IMR-90 (cell line): ENCODE measurements at regions not wholly inside any gene's neighbourhood (a gene's known extent, or its start where the extent isn't known, plus 50 kb on each side); places are given as distances from the start of the nearest gene placed in this dataset.

Source experiments
- BHLHE40 ChIP-seq: fragments of 150-350 bp; IDR thresholded peaks from 2 replicates; pipeline ENCODE4 v1.6.1; 2016; ENCODE audit warnings: mild to moderate bottlenecking, low read depth, low read length
- CEBPB ChIP-seq: IDR thresholded peaks from 2 replicates; pipeline ENCODE4 v1.6.1; 2012; ENCODE audit warnings: low read depth, low read length, improper control_type of control experiment
- MXI1 ChIP-seq: IDR thresholded peaks from 2 replicates; pipeline ENCODE4 v1.6.1; 2012; ENCODE audit warnings: low read depth, mild to moderate bottlenecking, low read length, moderate library complexity, borderline replicate concordance
- NFE2L2 ChIP-seq: fragments of 150-350 bp; IDR thresholded peaks from 2 replicates; pipeline ENCODE4 v1.6.1; 2016; ENCODE audit warnings: low read depth, mild to moderate bottlenecking, low read length
- POLR2A ChIP-seq: IDR thresholded peaks from 2 replicates; pipeline ENCODE4 v1.6.1; 2012; ENCODE audit warnings: mild to moderate bottlenecking, low read depth, low read length
- RAD21 ChIP-seq: IDR thresholded peaks from 2 replicates; pipeline ENCODE4 v1.6.1; 2012; ENCODE audit warnings: low read length, improper control_type of control experiment
- RCOR1 ChIP-seq: IDR thresholded peaks from 2 replicates; pipeline ENCODE4 v1.6.1; 2012; ENCODE audit warnings: mild to moderate bottlenecking, low read length, improper control_type of control experiment; ENCODE audit not compliant: insufficient replicate concordance
- RFX5 ChIP-seq: IDR thresholded peaks from 2 replicates; pipeline ENCODE4 v1.8.0; 2012; ENCODE audit warnings: low read depth, mild to moderate bottlenecking, low read length, moderate library complexity
- TF ChIP-seq, protein P1 (sequence below): conservative IDR thresholded peaks from 2 replicates; pipeline ENCODE4 v1.5.1; 2012; ENCODE audit warnings: mild to moderate bottlenecking, low read depth, low read length, improper control_type of control experiment
- TF ChIP-seq, protein P2 (sequence below): fragments of 150-350 bp; IDR thresholded peaks from 2 replicates; pipeline ENCODE4 v1.6.1; 2017; ENCODE audit warnings: mild to moderate bottlenecking, antibody characterized with exemption, low read length, low read depth
- TF ChIP-seq, protein P3 (sequence below): fragments of 150-350 bp; IDR thresholded peaks from 2 replicates; pipeline ENCODE4 v1.6.1; 2016; ENCODE audit warnings: low read depth, mild to moderate bottlenecking, low read length, moderate library complexity, borderline replicate concordance

DNA sequence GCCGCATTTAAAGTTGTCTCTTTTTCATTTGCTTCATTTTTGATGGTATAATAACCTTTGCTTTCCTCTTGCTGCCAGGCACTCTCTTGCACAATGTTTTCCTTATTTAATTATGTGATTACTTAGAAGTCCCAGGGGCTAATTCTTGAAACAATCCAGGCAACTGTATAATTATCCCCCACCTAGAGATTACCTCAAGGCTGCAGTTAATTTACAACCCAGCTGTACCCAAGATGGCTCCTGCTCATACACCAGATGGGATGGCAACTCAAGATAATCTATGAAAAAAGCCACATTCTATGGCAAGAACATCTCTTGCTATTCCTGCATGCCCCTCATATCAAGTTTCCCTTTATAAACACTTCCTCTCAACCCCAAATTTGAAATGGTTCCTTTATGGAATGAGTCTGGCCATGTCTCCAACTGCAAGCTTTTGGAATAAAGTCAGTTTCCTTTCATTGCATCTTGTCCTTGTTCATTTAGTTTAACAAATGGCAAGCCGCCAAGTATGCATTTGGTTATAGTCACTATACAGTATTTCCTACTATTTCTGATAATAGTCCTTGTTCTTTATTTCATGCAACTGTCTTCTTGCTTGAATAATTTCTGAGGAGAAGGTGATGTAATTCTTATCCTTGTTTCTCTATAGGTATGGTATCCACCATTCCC, 1042.6 kb downstream of the PLA2G4A start:
- TF ChIP-seq, protein P1, sequence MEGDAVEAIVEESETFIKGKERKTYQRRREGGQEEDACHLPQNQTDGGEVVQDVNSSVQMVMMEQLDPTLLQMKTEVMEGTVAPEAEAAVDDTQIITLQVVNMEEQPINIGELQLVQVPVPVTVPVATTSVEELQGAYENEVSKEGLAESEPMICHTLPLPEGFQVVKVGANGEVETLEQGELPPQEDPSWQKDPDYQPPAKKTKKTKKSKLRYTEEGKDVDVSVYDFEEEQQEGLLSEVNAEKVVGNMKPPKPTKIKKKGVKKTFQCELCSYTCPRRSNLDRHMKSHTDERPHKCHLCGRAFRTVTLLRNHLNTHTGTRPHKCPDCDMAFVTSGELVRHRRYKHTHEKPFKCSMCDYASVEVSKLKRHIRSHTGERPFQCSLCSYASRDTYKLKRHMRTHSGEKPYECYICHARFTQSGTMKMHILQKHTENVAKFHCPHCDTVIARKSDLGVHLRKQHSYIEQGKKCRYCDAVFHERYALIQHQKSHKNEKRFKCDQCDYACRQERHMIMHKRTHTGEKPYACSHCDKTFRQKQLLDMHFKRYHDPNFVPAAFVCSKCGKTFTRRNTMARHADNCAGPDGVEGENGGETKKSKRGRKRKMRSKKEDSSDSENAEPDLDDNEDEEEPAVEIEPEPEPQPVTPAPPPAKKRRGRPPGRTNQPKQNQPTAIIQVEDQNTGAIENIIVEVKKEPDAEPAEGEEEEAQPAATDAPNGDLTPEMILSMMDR: no peak
- TF ChIP-seq CEBPB: no peak
- TF ChIP-seq RFX5: no peak
- TF ChIP-seq, protein P2, sequence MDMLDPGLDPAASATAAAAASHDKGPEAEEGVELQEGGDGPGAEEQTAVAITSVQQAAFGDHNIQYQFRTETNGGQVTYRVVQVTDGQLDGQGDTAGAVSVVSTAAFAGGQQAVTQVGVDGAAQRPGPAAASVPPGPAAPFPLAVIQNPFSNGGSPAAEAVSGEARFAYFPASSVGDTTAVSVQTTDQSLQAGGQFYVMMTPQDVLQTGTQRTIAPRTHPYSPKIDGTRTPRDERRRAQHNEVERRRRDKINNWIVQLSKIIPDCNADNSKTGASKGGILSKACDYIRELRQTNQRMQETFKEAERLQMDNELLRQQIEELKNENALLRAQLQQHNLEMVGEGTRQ: no peak
- no peak for TF ChIP-seq POLR2A
- no peak for TF ChIP-seq RCOR1
- TF ChIP-seq, protein P3, sequence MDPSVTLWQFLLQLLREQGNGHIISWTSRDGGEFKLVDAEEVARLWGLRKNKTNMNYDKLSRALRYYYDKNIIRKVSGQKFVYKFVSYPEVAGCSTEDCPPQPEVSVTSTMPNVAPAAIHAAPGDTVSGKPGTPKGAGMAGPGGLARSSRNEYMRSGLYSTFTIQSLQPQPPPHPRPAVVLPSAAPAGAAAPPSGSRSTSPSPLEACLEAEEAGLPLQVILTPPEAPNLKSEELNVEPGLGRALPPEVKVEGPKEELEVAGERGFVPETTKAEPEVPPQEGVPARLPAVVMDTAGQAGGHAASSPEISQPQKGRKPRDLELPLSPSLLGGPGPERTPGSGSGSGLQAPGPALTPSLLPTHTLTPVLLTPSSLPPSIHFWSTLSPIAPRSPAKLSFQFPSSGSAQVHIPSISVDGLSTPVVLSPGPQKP: no peak
- TF ChIP-seq MXI1: no peak
- no peak for TF ChIP-seq NFE2L2
- TF ChIP-seq RAD21: no peak
- no peak for TF ChIP-seq BHLHE40
